ENCODE measurements at regions not wholly inside any gene's neighbourhood (a gene's known extent, or its start where the extent isn't known, plus 50 kb on each side); places are given as distances from the start of the nearest gene placed in this dataset.

DNA sequence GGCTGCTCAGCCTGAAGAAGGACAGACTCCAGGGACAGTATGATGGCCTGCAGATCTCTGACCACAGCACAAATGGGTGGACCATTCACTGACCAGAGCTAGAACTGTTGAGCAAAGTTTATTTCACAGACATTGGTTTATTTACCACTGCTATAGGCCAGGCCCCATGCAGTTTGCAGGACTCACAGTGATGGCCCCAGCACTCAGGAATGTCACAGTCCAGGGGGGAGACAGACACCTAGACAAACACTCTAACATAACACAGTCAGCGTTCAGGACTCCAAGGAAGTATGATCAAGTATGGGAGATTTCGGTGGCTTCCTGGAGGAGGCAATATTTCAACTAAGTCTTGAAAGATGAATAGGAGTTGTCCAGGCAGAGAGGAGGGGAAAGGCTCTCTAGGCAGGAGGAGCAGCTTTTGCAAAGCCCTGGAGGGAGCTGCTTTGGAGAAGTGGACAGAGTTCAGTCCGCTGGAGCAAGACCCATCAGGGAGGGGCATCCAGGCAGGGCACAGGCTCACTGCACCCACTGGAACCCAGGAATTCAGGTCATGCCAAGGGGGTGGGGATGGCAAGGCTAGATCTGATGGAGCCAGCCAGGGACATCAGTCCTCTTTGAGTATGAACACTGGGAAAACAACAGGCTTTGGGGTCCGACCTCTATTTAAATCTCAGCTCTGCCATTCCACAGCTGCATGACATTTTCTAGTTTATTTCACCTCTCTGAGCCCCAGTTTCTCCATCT lies 454.3 kb downstream of the MATN1 start:
- DNase-seq (ENCODE audit: low spot score), result no peak

DNA sequence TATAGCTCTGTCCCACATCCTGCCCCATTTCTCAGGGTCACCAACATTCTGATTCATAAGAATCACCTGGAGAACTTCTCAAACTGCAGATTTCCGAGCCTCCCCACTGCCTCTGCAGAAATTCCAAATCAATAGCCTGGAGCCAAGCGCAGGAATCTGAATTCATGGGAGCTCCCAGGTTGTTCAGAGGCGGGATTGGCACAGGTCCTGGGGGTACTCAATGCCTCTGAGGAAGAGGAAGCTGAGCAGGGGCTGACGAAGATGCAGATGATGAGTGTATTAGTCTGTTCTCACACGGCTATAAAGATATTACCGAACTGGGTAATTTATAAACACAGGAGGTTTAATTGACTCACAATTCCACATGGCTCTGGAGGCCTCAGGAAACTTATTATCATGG lies 455.5 kb downstream of the MATN1 start:
- DNase-seq (ENCODE audit: low spot score), result no peak

DNA sequence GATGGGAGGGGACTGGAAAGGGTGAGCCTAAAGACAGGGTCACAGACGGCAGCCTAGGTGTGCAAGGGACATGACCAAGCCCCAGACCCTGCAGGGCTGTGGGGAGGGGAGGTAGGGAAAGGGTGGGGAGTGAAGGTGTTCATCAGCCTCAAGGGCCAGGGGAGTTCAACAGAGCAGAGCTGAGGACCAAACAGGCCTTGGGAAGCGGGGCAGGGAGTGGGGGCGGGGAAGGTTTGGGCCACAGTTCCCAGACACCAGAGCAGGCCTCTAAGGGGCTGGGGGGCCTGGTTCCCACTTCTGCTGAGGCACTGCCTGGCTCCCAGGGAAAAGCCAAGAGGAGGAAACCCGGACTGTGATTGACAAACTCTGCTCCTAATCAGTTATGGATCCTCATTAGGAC lies 456.3 kb downstream of the MATN1 start:
- DNase-seq (ENCODE audit: low spot score), result no peak

DNA sequence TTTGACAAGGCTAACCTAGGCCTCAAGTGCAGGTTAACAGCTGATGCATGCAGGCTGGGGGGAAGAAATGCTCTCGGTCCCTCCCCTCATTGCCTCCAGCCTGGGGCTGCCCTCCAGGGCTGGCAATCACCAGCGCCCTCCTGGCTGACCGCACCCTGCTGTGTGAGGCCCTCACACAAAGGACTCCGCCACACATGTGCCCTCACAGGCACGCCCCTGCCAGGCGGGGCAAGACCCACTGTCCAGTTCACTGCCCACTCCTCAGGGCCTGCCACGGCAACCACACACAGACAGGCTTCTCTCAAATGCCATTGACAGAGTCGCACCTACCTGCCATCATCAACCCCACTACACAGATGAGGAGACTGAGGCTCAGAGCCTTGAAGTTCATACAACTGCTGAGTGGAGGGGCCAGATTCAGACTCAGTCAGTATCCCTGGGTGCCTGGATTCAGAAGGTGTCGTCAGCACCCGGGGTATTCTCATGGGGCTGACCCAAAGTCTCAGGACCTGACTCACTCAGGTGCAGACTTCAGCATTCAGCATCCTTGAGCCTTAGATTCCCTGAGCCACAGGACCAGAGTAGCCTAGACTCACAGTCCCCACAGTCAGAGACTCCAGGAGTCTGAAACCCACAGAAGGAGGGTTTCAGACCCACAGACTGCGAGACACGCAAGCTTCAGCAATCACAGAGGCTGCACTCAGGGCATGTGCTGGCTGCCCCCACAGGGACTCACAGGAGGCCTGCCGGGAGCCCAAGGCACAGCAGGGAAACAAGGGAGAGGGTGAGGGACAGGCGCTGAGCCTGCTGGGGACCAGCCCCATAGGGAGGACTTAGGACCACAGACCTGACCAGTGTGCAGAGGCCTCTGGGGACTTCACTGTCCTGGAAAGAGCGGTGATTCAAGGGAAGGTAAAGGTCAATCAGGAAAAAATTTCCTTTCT lies 458.0 kb downstream of the MATN1 start:
- DNase-seq (ENCODE audit: low spot score), result no peak

DNA sequence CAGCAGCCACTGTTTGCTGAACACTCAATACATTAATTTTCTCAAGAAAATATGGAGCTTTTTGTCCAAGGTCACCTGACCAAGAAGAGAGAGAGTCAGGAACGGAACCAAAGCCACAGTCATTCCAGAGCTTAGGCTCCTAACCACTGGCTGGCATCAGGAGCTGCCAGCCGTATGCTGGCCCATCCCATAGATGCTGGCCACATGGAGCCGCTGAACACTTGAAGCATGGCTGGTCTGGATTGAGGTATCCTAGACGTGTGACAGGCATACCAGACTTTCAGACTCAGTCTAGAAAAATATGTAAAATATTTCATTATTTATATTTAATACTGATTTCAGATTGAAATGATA lies 458.7 kb downstream of the MATN1 start:
- DNase-seq (ENCODE audit: low spot score), result no peak

DNA sequence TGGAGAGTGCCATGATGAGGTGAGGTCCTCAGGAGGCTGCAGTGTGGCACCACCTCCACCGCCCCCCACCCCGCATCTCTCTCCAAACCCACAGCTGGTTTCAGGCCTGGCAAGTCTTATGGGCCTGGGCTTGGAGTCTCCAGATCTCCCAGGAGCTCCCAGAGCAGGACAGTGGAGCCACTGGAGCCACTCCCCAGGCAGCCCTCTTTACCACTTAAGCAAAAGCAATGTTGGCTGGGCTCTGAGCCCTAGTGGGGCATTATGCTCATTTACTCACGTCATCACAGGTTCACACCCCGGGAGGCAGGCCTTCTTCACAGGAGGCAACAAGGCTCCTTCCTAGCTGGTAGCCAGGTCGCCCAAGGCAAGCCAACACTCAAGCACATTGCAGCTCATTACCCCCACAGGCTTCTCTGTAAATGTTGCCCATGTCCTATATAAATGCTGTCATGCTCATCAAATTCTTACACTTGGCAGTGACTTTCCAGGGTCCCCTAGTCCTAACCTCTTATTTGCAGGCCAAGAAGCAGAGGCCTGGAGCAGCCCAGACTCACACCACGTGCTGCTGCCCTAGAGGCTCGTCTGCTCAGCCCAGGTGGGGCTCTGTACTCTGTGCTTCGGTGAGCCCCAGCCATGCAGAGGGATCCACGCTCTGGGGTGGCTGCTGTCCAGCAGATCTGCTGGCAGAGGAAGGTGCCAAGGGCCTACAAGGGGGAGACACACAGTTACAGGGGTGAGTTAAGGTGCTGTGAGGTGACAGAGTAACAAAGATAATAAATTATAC lies 459.3 kb downstream of the MATN1 start:
- no peak for DNase-seq (ENCODE audit: low spot score)

DNA sequence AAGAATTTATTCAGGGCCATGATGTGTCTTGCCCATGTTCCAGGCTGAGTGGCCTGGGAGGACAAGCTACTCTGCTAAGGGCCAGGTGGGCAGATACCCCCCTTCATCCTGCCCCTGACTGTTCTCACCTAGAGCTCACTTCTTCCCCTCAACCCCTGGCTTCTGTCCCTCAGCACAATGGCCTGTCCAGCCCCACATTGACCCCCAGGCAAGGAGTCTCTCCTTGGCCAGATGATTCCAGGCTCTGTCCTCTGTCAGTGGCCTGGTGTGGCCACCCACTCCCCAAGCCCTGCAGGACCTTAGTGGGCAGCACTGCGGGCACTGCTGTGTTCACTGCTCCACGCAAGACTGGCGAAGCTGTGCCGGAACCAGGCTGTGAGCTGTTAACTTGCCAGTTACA lies 460.0 kb downstream of the MATN1 start:
- no peak for DNase-seq (ENCODE audit: low spot score)

DNA sequence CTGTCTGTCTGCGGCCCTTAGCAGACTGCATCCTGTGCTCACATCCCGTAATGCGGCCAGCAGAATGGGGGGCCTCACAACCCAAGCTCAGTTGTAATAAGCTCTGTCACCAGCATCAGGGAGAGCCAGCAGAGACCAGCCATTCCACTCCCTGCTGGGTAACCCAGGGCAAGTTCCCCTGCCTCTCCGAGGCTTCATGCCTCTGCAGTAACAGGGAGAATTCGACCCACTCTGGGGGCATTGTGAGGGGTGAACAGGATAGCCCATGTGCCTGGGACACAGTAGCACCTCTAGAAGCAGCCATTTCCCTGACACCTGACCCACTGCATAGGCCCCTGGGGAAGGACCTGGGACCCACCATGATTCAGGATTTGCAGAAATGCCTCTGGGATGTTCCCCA lies 461.2 kb downstream of the MATN1 start:
- no peak for DNase-seq (ENCODE audit: low spot score)

DNA sequence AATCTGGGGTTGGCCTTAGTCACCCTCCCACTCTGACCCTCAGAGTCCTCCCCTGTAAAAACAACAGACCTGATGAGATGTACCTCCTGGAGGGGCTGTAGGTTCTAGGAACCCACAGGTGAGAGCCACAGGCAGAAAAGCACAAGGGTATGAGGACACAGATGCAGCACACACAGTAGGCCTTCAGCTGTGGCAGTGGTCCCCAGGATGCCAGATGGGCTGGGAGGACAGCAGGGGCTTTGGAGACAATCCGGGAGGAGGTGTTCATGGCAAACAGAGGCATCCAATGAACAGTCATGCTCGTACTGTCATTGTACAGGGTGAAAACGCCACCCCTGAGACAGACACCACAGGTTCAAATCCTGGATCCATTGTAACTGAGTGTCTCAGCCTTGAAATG lies 463.1 kb downstream of the MATN1 start:
- no peak for DNase-seq (ENCODE audit: low spot score)

DNA sequence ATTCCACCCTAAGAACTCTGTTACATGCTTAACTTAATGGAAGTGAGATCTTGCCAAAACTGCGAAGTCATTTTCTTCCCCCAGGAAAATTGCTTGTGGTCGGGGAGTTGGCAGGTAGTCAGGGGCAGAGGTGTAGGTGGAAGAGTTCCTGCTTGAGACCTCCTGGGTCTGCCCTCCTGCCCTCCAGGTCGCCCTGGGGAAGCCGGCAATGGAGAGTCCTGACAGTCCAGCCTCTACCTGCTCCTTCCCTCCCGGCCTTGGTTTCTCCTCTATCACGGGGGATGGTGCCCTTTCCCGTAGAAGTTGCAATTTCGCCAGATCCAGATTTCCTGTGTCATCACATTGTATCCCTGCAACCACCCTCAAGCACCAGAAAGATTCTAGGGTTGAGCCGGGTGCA lies 463.8 kb downstream of the MATN1 start:
- DNase-seq (ENCODE audit: low spot score), result no peak

DNA sequence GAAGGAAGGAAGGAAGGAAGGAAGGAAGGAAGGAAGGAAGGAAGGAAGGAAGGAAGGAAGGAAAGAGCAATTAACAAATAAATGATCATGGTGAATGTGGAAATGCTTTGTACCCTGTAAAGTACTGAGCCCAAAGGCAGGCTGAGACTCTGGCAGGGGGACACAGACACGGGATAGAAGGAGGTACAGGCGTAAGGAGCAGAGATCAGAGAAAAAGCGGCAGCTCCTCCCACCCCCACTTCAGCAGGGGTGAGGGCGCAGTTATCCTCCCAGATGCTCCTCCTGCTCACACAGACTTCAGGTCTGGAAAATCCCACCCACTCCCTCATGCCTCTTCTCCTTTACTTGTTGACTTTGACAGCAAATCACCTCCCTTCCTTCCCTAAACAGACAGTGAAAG lies 464.5 kb downstream of the MATN1 start:
- DNase-seq (ENCODE audit: low spot score), result no peak

DNA sequence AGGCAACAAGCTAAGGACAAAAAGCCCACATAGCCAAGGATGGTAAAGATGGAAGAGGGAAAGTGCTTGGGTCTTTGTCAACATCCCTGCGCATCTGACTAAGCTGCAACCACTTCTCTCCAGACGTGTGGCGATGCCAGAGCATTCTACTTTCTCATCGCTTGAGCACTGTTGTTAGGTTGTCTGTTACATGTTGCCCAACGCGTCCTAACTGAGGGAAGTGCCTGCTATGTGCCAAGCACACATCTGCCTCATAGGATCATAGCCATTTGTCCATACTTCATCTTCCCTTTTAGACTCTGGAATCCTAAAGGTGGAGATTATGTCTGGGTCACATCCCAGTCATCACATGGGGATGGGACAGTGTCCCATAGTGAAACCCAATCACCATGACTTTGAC lies 464.9 kb downstream of the MATN1 start:
- no peak for DNase-seq (ENCODE audit: low spot score)

DNA sequence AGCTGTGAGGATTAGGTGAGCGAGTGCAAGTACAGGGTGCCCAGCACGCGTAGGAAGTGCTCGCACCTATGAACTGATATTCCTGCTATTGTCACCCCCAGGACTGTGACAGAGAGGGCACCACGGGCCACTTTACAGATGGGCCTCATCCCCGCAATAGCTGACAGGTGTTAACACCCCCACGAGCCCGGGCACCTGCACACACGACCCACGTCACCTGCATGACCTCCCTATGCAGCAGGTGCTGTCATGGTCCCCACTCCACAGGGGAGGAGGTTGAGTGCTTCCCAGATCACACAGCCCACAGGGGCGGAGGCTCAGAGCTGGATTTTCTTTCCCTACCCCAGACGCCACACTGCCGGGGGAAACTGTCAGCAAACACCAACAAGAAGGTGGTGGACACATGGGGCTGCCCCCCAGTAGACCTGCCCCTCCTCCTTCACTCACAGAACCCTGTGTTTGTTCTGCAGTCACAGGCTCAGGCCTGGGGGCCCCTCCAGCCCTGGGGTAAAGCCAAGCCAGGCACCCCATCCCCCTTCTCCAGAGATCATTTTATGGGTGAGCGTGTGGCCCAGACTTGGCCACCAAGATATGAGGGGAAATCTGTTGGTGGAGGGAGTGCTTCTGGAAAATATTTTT lies 465.5 kb downstream of the MATN1 start:
- DNase-seq (ENCODE audit: low spot score), result no peak

DNA sequence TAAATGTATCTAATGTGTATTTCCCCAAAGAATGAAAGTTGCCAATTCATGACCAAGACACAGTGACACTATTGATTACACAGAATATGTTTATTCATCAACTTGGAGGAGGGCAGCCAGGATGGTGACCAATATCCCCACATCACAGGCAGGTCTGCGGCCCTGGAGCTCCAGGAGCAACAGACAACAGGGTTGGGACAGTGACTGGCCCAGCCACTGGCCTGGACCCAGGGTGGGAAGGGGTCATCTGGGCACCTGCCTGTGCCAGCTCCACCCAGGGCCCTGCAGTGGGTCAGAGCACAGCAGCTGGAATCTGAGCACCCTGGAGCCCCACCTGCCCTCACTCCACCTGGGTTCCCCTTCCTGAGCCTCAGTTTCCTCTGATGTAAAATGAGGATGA lies 466.1 kb downstream of the MATN1 start:
- DNase-seq (ENCODE audit: low spot score), result no peak

DNA sequence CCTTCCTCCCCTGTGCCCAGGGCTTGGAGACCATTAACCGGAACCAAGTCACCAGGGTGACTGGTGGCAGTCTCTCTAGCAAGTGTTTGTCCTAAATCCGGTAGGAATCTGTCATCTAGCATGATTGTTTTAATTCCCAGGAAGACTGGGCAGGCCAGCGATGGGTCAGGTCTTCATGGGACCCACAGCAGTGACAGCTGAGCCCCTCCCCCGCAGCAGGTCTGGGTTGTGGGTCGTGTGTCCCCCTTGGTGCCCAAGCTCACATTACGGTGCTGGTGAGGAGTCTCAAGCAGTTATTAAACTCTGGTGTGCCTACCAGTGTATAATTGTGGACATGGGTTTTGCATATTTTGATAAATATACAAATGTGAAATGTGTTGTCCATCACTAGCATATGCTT lies 466.5 kb downstream of the MATN1 start:
- DNase-seq (ENCODE audit: low spot score), result no peak

DNA sequence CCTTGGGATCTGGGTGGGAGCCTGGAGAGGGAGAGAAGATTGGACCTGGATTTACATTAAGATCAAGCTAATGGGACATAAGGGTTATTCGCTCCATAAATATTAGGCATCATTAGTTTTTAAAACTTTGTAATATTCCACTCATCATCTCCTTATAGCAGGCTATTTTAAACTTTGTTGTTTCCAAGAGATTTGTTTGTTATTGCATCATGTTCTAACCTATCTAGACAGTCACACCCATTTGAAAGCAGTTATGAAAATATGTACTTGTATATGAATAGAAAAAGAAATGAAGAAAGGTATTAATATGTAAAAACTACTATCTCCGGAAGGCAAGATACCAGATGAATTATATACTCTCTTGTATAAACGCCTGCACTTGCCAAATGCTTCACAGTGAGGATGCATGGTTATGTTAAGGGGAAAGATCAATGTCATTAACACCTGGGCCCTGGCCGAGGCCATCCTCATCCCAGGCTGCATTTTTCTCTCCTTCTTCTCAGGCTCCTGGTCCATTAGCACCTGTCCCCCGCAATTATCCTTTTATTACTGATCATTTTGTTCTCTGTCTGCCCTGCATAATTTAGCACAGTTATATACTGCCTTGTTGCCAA lies 468.2 kb downstream of the MATN1 start:
- DNase-seq (ENCODE audit: low spot score), result no peak

DNA sequence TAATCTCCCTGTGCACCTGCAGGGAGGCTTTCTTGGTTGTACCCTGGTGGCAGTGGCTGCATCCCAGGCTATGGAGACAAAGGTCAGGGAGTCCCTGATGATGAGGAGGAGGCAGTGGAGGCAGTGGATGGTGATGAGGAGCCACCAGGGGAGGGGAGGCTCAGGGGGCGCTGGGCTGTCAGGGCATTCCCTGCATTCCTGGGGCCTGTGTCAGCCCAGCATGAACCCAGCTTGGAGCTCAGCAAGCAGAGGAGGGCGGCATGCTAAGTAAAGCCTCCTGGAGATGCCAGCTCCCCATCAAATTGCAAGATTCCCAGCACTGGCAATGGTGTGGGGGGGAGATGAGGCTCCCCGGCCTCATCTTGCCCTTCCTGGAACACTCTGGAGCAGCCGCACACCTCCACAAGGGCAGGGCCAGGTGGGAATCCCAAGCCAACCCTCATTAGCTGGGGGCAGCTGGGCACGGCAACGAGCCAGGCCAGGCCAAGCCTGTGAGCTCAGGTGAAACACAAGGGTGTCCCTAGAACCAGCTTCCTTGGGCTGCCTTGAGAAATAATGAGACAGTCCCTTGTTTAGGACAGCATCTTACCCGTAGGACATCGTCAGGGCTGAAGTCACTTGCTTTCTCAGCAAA lies 469.5 kb downstream of the MATN1 start:
- no peak for DNase-seq (ENCODE audit: low spot score)

DNA sequence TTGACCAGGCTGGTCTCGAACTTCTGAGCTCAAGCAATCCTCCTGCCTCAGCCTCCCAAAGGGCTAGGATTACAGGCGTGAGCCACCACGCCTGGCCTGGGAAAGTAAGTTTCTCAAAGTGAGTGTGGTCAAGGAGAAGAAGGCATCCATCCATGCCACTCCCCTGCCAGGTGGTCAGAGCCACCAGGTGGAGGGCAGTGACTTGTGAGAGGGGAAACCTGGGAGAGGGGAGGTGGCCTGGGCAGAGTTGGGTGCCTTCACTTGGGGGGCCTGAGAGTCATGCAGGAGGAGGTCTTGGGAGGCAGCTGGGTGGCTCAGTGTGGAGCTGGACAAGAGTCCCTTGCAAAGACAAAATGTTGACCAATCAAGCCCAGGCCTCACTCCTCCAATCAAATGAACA lies 470.0 kb downstream of the MATN1 start:
- DNase-seq (ENCODE audit: low spot score), result no peak

DNA sequence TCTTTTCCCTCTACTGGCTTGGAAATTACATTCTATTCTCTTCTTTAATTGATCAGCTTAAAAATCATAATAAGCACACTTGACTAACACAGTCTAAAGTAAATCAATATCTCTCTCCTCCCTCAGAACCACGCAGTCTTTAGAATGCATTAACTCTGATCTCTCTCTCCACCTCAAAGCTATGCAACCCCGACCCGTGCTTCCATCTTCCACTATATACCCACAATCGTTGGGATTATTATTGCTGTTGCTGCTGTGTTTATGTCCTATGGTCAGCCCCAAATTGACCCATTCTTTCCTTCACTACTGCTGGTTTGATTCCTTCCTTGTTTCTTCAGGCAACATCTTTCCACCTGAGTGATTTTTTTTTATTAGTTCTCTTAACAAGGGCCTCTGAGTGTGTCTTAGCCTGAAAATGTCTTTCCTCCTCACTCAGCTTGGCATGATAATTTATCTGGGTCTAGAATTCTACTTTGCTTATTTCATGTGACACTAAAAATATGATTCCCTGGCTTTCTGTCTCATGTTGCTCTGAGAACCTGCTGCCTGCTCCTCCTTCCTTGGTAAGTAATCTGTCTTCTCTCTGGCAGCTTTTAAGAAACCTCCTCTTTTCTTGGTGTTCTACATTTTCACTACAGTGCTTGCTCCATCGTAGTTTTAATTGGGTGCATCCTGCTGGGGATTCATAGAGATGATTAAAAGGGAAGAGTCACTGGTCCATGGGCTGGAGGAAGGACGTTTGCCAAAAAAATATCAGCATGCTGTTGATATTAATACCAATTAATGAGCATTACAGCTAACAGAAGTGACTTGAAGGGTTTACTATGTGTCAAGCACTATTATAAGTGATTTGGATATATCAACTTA lies 472.2 kb downstream of the MATN1 start:
- DNase-seq (ENCODE audit: low spot score), result no peak

DNA sequence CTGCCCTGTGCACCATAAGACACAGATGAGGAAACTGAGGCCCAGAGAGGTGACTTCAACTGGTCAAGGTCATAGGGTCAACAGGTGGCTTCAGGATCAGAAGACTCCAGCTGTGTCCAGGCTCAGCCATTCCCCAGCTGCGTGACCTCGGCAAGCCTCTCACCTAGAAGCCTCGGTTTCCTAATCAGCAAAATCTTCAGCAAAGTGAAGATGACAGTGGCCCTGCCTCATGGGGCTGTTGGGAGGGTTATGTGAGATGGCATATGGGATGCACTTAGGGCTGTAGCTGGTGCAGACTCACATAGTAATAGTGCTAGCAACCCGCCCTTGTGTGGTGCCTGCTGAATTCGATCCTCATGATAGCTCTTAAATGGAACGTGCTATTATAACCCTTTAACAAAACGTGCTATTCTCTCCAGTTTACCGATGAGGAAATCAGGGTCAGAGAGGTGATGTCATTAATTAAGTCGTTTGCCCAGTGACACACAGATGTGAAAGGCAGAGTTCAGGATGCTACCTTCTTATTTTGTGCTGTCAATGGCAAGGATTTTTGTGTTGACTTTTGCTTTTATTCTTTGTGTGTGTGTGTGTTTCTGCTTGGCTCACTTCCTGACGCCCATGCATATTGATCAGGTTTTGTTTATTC lies 472.9 kb downstream of the MATN1 start:
- no peak for DNase-seq (ENCODE audit: low spot score)

All from AG08395 (cell line).